Left cardiac atrium (tissue), 4 donors: ENCODE measurements at regions not wholly inside any gene's neighbourhood (a gene's known extent, or its start where the extent isn't known, plus 50 kb on each side); places are given as distances from the start of the nearest gene placed in this dataset.
A peak's percentile ranks its signal among the peaks of the same experiment; 100 is the strongest.

ENCODE experiments used
- ATAC-seq, 2 donors: fragments of 200-7000 bp; cut with Tn5 transposase; one replicate each; pipeline ENCODE4 v1.9.1; 2020; ENCODE audit warnings: mild to moderate bottlenecking in 2 of 2, moderate library complexity in 2 of 2
- DNase-seq: peaks from one replicate; pipeline ENCODE4 v3.0.0-alpha.2; 2020
- intact Hi-C, 2 donors: fragments of 100-400 bp; cut with DNase I; formaldehyde crosslinking; loops; one replicate each; pipeline versions ENCODE4 v1.14.1 to v1.15.1; 2022 to 2023
- donor health status: DM: no; HTN: yes; CAD: no.
- donor health status: DM: no; HTN: yes; CAD: no; lungs with severe emphysema.
- donor health status: DM: yes; HTN: yes; CAD: no.
- donor health status: Dilated cardiomyopathy.

- ATAC-seq (no peak), DNase-seq (no peak)
- intact Hi-C loops = no loop called here
These were observed 113.4 kb upstream of the HMHB1 start for GRCh38 chr5:143698574-143698973.

GRCh38 chr5:143696921-143697320, 115.0 kb upstream of the HMHB1 start:
- ATAC-seq = no peak
- DNase-seq = no peak
- intact Hi-C loops = no loop called here

GRCh38 chr5:143695941-143696340, 116.0 kb upstream of the HMHB1 start:
- ATAC-seq (no peak), DNase-seq (no peak)
- intact Hi-C loops = no loop called here

GRCh38 chr5:143695244-143695864, 116.6 kb upstream of the HMHB1 start:
- intact Hi-C loops = no loop called here
- DNase-seq (no peak), ATAC-seq (no peak)

GRCh38 chr5:143694357-143694756, 117.6 kb upstream of the HMHB1 start:
- intact Hi-C loops = no loop called here
- DNase-seq (no peak), ATAC-seq (peak in 1 of 2 donors; percentile 28)

- ATAC-seq (peak; percentile 37 to 58), DNase-seq (no peak)
These were observed 118.2 kb upstream of the HMHB1 start for GRCh38 chr5:143693651-143694252.

GRCh38 chr5:143692342-143692741, 119.6 kb upstream of the HMHB1 start:
- no peak for ATAC-seq
- no peak for DNase-seq
- intact Hi-C loops = no loop called here

More at GRCh38 chr5:143693651-143694252, 118.2 kb upstream of the HMHB1 start:
- intact Hi-C loops = no loop called here

- intact Hi-C loops = no loop called here
- no peak for ATAC-seq
- no peak for DNase-seq
These were observed 120.0 kb upstream of the HMHB1 start for GRCh38 chr5:143691945-143692290.

GRCh38 chr5:143691287-143691944, 120.5 kb upstream of the HMHB1 start:
- intact Hi-C loops = no loop called here
- no peak for DNase-seq
- ATAC-seq = peak in 1 of 2 donors; percentile 53

- DNase-seq = no peak
- intact Hi-C loops = no loop called here
- ATAC-seq = no peak
These were observed 124.4 kb upstream of the HMHB1 start for GRCh38 chr5:143687604-143688003.

GRCh38 chr5:143685246-143685815, 126.6 kb upstream of the HMHB1 start:
- DNase-seq (no peak), ATAC-seq (no peak)
- intact Hi-C loops = no loop called here

GRCh38 chr5:143683459-143683858, 128.5 kb upstream of the HMHB1 start:
- DNase-seq (no peak), ATAC-seq (no peak)
- intact Hi-C loops = no loop called here

- DNase-seq = no peak
- intact Hi-C loops = no loop called here
- peak in 1 of 2 donors; percentile 64 for ATAC-seq
These were observed 129.0 kb upstream of the HMHB1 start for GRCh38 chr5:143682929-143683386.

- ATAC-seq = peak; percentile 48 to 57
- no peak for DNase-seq
- intact Hi-C loops = no loop called here
These were observed 129.6 kb upstream of the HMHB1 start for GRCh38 chr5:143682246-143682905.

- intact Hi-C loops = no loop called here
- DNase-seq (no peak), ATAC-seq (no peak)
These were observed 131.2 kb upstream of the HMHB1 start for GRCh38 chr5:143680672-143681259.

- ATAC-seq (peak in 1 of 2 donors; percentile 71), DNase-seq (no peak)
- intact Hi-C loops = loop anchor here in 1 of 2 donors (10.0 kb wide), 1 partner anchor 275 kb away; the partner anchor contains the start of gene NR3C1
These were observed 132.2 kb upstream of the HMHB1 start for GRCh38 chr5:143679777-143680176.

- DNase-seq (no peak), ATAC-seq (no peak)
- intact Hi-C loops = loop anchor here in 1 of 2 donors (10.0 kb wide), 1 partner anchor 274 kb away; the partner anchor contains the start of gene NR3C1
These were observed 133.6 kb upstream of the HMHB1 start for GRCh38 chr5:143678148-143678905.

GRCh38 chr5:143677403-143677802, 134.6 kb upstream of the HMHB1 start:
- DNase-seq = no peak
- ATAC-seq = no peak
- intact Hi-C loops = loop anchor here in 1 of 2 donors (10.0 kb wide), 1 partner anchor 273 kb away; the partner anchor contains the start of gene NR3C1
